Body of pancreas (tissue), 4 donors: ENCODE measurements at regions not wholly inside any gene's neighbourhood (a gene's known extent, or its start where the extent isn't known, plus 50 kb on each side); places are given as distances from the start of the nearest gene placed in this dataset. TPM values are rescaled to one million over a fixed set of nuclear protein-coding genes. Genes with fewer than 3 reads are reported as not detected.

Experiments used
- ATAC-seq: fragments of 150-250 bp; one replicate; pipeline ENCODE4 v1.9.1; 2016
- DNase-seq, 4 donors: peaks; one replicate each; pipeline ENCODE4 v3.0.0-alpha.2; 2019
- H3K27ac ChIP-seq, 4 donors: fragments of 200-600 bp; sonication (generic); 1 replicate in 3 of 4; 2 replicates in 1 of 4; pipeline versions ENCODE4 v1.5.1 to v1.6.1; 2016 to 2019; ENCODE audit warnings: mild to moderate bottlenecking in 1 of 4, mixed read lengths in 1 of 4, moderate library complexity in 1 of 4
- H3K27me3 ChIP-seq, 2 donors: fragments of 200-600 bp; sonication (generic); one replicate each; pipeline ENCODE4 v1.6.0; 2016; ENCODE audit warnings: mild to moderate bottlenecking in 1 of 2
- H3K36me3 ChIP-seq, 2 donors: fragments of 200-600 bp; sonication (generic); replicated peaks in 1 of 2; 2 replicates each; pipeline ENCODE4 v1.5.1; 2016; ENCODE audit warnings: low read depth in 2 of 2; ENCODE audit not compliant: insufficient read depth in 1 of 2
- H3K4me1 ChIP-seq: fragments of 200-600 bp; sonication (generic); one replicate; pipeline ENCODE4 v1.6.0; 2016
- H3K4me3 ChIP-seq, 2 donors: fragments of 200-600 bp; sonication (generic); 1 replicate in 1 of 2; 2 replicates in 1 of 2; pipeline ENCODE4 v1.5.1; 2016 to 2019
- H3K9me3 ChIP-seq, 3 donors: fragments of 200-600 bp; sonication (generic); 1 replicate in 2 of 3; 2 replicates in 1 of 3; pipeline ENCODE4 v1.5.1; 2016
- CTCF ChIP-seq, 7 experiments: fragments of 450-650 bp in 4 of 7; fragments of 200-600 bp in 3 of 7; sonication (generic) in 3 of 7; IDR thresholded peaks; one replicate each; pipeline ENCODE4 v1.5.1; 2016 to 2019; ENCODE audit warnings: antibody characterized with exemption in 7 of 7
- POLR2A ChIP-seq, 3 donors: fragments of 450-650 bp; IDR thresholded peaks; one replicate each; pipeline ENCODE4 v1.6.1; 2016; ENCODE audit warnings: antibody characterized with exemption in 3 of 3, mild to moderate bottlenecking in 2 of 3
- WGBS, 2 donors: methylation state at CpG; one replicate each; pipeline ENCODE4 v1.1.5; 2017; 5-methylcytosine and 5-hydroxymethylcytosine counted together
- intact Hi-C: fragments of 100-400 bp; cut with DNase I; formaldehyde crosslinking; loops from one replicate; pipeline ENCODE4 v1.15.1; 2023
- microRNA counts, 2 donors: library from miRNA; unstranded; fragments of <30 nt; microRNA quantifications; one replicate each; lab custom pipeline; 2017
- microRNA-seq, 2 donors: library from miRNA; unstranded; fragments of <30 nt; microRNA quantifications; one replicate each; pipeline ENCODE4, GENCODE V29; 2016; ENCODE audit warnings: borderline number of aligned reads in 2 of 2, borderline replicate concordance in 2 of 2
- small RNA-seq: library from RNA; depleted of rRNA; stranded (forward); fragments of <200 nt; gene quantifications from one replicate; pipeline ENCODE3, GENCODE V24; 2016

DNA sequence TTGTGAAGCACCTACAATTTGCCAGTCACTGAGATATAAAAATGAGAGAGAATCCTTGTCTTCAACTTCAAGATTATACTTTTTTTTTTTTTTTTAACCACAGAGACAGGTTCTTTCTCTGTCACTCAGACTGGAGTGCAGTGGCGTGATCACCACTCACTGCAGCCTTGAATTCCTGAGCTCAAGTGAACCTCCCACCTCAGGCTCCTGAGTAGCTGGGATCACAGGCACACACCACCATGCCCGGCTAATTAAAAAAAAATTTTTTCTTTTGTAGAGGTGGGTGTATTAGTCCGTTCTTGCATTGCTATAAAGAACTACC lies 51.6 kb upstream of the PMEPA1 start:
- H3K9me3 ChIP-seq: no peaks in the 10 kb centered on the region
- intact Hi-C loops: no loop called here
- H3K27ac ChIP-seq: no peak overlapping the region
- H3K36me3 ChIP-seq: no peaks in the 10 kb centered on the region
- TF ChIP-seq POLR2A (IDR thresholded peaks at IDR 0.05): no peak
- no peak for TF ChIP-seq CTCF (IDR thresholded peaks at IDR 0.05)
- WGBS, 2 donors: 50 to 68% methylated on average over 3 of the region's 3 CpGs
- H3K27me3 ChIP-seq: no peaks in the 10 kb centered on the region
- DNase-seq: no peak
- no peak overlapping the region for H3K4me3 ChIP-seq
- no peaks in the 10 kb centered on the region for H3K4me1 ChIP-seq
- ATAC-seq: no peak

DNA sequence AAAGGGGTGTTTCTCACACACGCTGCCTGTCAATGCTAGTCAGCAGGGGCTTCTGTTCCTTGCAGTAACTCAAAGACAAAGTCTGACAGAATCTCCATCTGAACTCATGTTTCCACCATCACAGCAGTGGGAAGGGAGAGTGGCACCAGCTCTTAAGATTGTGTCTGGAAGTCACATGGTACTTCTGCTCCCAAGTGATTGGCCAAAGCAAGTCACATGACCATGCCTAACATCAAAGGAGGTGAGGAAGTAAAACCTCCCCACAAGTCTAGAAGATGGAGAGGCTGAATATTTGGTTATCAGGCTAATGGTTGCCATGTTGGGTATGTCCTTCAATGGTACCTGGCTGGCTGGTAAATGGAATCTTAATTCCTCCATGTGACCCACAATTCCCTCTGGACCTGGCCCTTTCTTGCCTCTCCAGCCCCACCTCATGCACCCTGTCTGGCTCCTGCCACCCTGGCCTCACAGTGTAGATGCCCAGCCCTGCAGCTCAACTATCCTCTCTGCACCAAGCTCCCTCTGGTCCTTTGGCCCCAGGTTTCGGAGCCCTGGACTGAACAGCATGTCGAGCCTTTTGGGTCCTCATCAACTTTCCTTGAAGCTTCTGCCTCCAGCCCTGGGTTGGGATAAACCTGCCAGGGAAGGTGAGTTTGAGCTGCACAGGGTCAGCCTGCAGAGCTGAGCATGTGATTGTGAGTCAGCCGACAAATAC lies 51.0 kb upstream of the PMEPA1 start:
- DNase-seq: no peak
- H3K4me3 ChIP-seq: no peak overlapping the region
- WGBS, 2 donors: 77 to 81% methylated on average over 4 of the region's 4 CpGs
- no peak overlapping the region for H3K27ac ChIP-seq
- no peaks in the 10 kb centered on the region for H3K27me3 ChIP-seq
- intact Hi-C loops: no loop called here
- no peaks in the 10 kb centered on the region for H3K4me1 ChIP-seq
- no peak for ATAC-seq
- no peaks in the 10 kb centered on the region for H3K36me3 ChIP-seq
- no peaks in the 10 kb centered on the region for H3K9me3 ChIP-seq
- TF ChIP-seq POLR2A (IDR thresholded peaks at IDR 0.05): no peak
- no peak for TF ChIP-seq CTCF (IDR thresholded peaks at IDR 0.05)

- TF ChIP-seq CTCF (IDR thresholded peaks at IDR 0.05) (no peak), POLR2A (IDR thresholded peaks at IDR 0.05) (no peak)
- no peak for ATAC-seq
- WGBS, 2 donors: 65 to 77% methylated on average over 4 of the region's 4 CpGs
- intact Hi-C loops: no loop called here
- Histone ChIP-seq H3K4me1 (no peaks in the 10 kb centered on the region), H3K27me3 (no peaks in the 10 kb centered on the region), H3K9me3 (no peaks in the 10 kb centered on the region), H3K36me3 (no peaks in the 10 kb centered on the region), H3K4me3 (no peak overlapping the region), H3K27ac (no peak overlapping the region)
- no peak for DNase-seq
Observed at GRCh38 chr20:57759724-57760123, 49.9 kb upstream of the PMEPA1 start.

MicroRNAs encoded in the stretch of these regions (microRNA counts, 767-probe panel; counts per million panel counts)
- 0 to 736 counts per million in 2 donors for microRNA hsa-miR-4532 (lab: Ali Mortazavi, UCI)

Small RNA genes in the stretch of these regions (microRNA-seq; reads per million reads assigned to microRNA genes)
- 0 to 0.93 reads per million in 2 donors for gene MIR4532

Small RNA genes in the stretch of these regions (small RNA-seq; reads per million reads assigned to genes)
- not detected for gene MIR4532
